Thyroid gland (tissue), 4 donors: ENCODE measurements at regions not wholly inside any gene's neighbourhood (a gene's known extent, or its start where the extent isn't known, plus 50 kb on each side); places are given as distances from the start of the nearest gene placed in this dataset.
"Not testable (repeated sequence)": the region's sequence is repeated elsewhere in the genome, so short reads cannot be mapped to it uniquely, and the experiment has no call there.

ENCODE experiments used
- CTCF ChIP-seq, 6 experiments: fragments of 200-600 bp in 3 of 6; fragments of 450-650 bp in 3 of 6; sonication (generic) in 3 of 6; IDR thresholded peaks; one replicate each; pipeline ENCODE4 v1.5.1; 2016 to 2019; ENCODE audit warnings: antibody characterized with exemption in 6 of 6, mild to moderate bottlenecking in 2 of 6, inconsistent platforms in 1 of 6, moderate library complexity in 1 of 6
- POLR2A ChIP-seq, 2 donors: fragments of 450-650 bp; IDR thresholded peaks; one replicate each; pipeline ENCODE4 v1.6.1; 2017; ENCODE audit warnings: antibody characterized with exemption in 2 of 2, mild to moderate bottlenecking in 2 of 2, moderate library complexity in 1 of 2

GRCh38 chr7:34358578-34358977 lies 299.4 kb upstream of the NPSR1 start:
- TF ChIP-seq CTCF, POLR2A (IDR thresholded peaks at IDR 0.05): not testable (repeated sequence)
